ENCODE measurements at regions not wholly inside any gene's neighbourhood (a gene's known extent, or its start where the extent isn't known, plus 50 kb on each side); places are given as distances from the start of the nearest gene placed in this dataset.

- no peak for FAIRE-seq
- no peak for DNase-seq (ENCODE audit: low spot score in 2 of 2)
Measured at GRCh38 chr1:73775896-73776295, 422.1 kb downstream of the LRRIQ3 start.

DNA sequence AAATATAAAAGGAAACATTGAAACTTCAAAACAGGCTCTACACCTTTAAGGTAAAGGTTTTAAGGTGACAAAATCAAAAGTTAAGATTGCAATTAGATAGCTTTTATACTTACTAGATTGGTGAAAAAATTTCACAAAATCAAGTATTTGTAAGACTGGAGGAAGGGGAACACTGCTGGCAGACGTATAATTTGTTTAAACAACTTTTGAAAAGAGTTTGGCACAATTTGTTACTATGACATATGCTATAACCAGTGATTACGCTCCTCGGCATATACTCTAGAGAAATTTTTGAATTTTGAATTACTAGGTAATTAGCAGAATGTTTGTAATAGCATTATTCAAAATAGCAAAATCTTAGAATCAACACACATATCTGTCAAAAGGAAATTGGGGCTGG lies 425.0 kb downstream of the LRRIQ3 start:
- FAIRE-seq (peak; percentile 10), DNase-seq (ENCODE audit: low spot score in 2 of 2) (no peak)

GRCh38 chr1:73771396-73771795 lies 426.6 kb downstream of the LRRIQ3 start:
- DNase-seq (ENCODE audit: low spot score in 2 of 2) (no peak), FAIRE-seq (no peak)

GRCh38 chr1:73770109-73770905 lies 427.7 kb downstream of the LRRIQ3 start:
- no peak for FAIRE-seq

DNA sequence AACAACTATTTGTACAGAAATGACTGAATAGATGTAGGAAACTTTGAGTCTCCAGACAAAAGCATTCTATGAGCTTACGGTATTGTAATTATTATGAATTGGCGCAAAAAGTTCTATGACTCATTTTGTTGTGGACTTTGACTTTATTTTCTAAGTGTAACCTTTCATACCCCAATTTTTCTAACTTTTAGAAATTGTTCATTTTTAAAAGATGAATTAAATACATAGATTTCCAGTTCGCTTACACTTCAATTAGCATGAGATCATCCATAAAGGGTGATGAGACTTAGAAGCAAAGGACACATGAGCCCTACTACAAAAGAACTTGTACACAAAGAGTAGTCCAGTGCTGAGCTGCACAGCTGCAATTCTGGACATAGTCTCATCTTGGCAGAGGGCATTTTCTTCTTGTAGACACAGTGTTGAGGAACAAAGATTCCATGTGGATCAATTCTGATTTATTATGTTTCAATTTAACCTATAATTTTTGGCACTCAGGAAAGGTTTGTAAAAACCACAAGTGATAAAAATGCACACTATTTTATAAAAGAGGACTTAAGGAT lies 431.1 kb downstream of the LRRIQ3 start:
- DNase-seq (ENCODE audit: low spot score in 2 of 2) (no peak), FAIRE-seq (no peak)

More at GRCh38 chr1:73770109-73770905, 427.7 kb downstream of the LRRIQ3 start:
- DNase-seq (ENCODE audit: low spot score in 2 of 2), result no peak

DNA sequence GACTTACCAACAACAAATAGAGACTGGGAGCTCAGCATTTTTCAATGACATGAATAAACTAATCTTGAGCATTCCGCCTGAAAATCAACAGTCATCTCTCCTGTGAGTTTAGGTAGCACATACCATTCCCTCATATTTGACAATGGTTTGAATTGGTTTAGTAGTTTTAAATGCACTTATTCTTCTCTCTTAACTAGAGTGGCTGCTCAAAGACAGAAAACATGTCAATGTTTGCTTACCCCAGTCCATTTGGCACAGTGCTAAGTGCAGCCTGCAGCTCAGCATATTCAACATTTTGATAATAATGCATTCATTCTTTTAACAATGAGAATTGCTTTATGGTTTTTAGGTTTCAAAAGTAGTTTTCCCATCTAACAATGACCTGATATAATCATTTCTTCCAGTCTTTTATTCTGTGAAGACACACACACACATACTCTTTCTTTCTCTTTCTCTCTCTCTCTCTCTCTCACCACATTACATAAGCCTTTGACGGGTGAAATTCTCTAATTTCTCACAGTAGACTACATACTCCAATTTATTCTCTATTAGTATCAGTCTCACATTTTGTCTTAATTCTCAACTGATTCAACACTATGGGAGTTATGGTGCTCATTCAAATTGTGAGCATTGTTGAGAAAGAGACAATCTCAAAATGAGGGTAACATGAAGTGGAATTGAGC lies 432.3 kb downstream of the LRRIQ3 start:
- FAIRE-seq (no peak), DNase-seq (ENCODE audit: low spot score in 2 of 2) (no peak)

GRCh38 chr1:73761559-73761958 lies 436.4 kb downstream of the LRRIQ3 start:
- FAIRE-seq, result no peak
- no peak for DNase-seq (ENCODE audit: low spot score in 2 of 2)

- DNase-seq (ENCODE audit: low spot score in 2 of 2) (no peak), FAIRE-seq (no peak)
Measured at GRCh38 chr1:73759011-73759410, 439.0 kb downstream of the LRRIQ3 start.

- FAIRE-seq, result no peak
- DNase-seq (ENCODE audit: low spot score in 2 of 2), result no peak
Measured at GRCh38 chr1:73756817-73757216, 441.2 kb downstream of the LRRIQ3 start.

DNA sequence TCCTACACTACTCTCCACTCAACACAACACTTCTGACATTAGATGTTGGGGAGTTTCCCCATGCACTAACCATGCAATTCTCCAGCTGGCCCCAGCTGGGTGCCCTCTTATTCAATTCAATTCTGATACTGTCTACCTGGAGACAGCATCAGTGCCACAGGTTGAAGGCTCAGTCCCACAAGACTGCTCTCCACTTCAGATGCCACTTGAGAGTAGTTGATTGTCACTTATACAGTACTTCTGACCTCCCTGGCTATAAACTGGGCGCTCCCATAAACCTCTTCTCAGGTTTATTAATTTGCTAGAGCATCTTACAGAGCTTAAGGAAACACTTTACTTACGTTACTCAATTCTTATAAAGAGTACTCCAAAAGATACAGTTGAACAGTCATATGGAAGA lies 442.3 kb downstream of the LRRIQ3 start:
- no peak for FAIRE-seq
- no peak for DNase-seq (ENCODE audit: low spot score in 2 of 2)

DNA sequence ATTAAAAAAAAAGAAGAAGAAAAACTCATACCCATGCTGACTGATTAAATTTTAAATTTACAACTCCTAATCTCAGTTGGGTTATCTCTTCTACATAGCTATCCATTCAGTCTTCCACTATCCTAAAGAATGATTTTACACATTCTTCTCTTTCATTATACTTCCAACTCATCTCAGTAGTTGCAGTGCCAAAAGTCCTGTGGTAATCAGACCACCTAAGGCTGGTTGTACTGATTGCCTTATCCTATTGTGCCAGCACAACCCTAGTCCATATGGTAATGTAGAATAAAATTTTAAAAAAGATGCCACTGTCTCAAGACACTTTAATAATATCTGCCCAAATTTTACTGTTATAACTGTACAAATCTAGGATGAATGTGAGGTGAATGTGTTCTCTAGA lies 448.0 kb downstream of the LRRIQ3 start:
- FAIRE-seq, result no peak

GRCh38 chr1:73744985-73745384 lies 453.0 kb downstream of the LRRIQ3 start:
- FAIRE-seq (no peak), DNase-seq (ENCODE audit: low spot score in 2 of 2) (no peak)

More for the DNA sequence above, 448.0 kb downstream of the LRRIQ3 start:
- no peak for DNase-seq (ENCODE audit: low spot score in 2 of 2)

- FAIRE-seq, result no peak
- no peak for DNase-seq (ENCODE audit: low spot score in 2 of 2)
Measured at GRCh38 chr1:73736125-73736524, 461.9 kb downstream of the LRRIQ3 start.

GRCh38 chr1:73727036-73727435 lies 470.9 kb downstream of the LRRIQ3 start:
- DNase-seq (ENCODE audit: low spot score in 2 of 2) (no peak), FAIRE-seq (no peak)

GRCh38 chr1:73722055-73722454 lies 475.9 kb downstream of the LRRIQ3 start:
- no peak for FAIRE-seq
- no peak for DNase-seq (ENCODE audit: low spot score in 2 of 2)

- DNase-seq (ENCODE audit: low spot score in 2 of 2), result no peak
- no peak for FAIRE-seq
Measured at GRCh38 chr1:73717976-73718375, 480.0 kb downstream of the LRRIQ3 start.

GRCh38 chr1:73711089-73711488 lies 486.9 kb downstream of the LRRIQ3 start:
- no peak for FAIRE-seq
- DNase-seq (ENCODE audit: low spot score in 2 of 2), result no peak

DNA sequence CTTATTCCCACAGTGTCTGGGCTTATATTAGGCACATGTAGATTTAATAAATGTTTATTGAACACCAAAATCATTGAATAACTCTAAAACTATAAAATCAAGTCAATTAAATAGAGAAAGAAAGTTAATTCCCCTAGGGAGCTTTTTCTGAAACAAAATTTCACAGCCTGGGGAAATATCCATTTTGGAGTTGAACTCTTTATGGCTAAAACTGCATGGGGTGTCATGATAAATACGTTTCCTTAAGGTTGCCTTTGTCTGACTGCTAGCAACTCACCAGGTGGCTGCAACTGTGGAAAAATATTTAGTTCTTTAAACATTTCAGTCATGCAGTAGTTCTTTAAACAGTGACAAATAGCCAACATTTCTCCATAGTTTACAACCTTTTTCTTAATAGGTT lies 496.1 kb downstream of the LRRIQ3 start:
- no peak for DNase-seq (ENCODE audit: low spot score in 2 of 2)
- no peak for FAIRE-seq

GRCh38 chr1:73676186-73676585 lies 521.8 kb downstream of the LRRIQ3 start:
- FAIRE-seq, result no peak
- DNase-seq (ENCODE audit: low spot score in 2 of 2), result no peak

- FAIRE-seq (peak; percentile 26), DNase-seq (ENCODE audit: low spot score in 2 of 2) (no peak)
Measured at GRCh38 chr1:73674945-73675561, 522.9 kb downstream of the LRRIQ3 start.

GRCh38 chr1:73673971-73674370 lies 524.0 kb downstream of the LRRIQ3 start:
- FAIRE-seq (no peak), DNase-seq (ENCODE audit: low spot score in 2 of 2) (no peak)

Data from frontal cortex (tissue), 3 donors.